H1 (cell line): ENCODE measurements at regions not wholly inside any gene's neighbourhood (a gene's known extent, or its start where the extent isn't known, plus 50 kb on each side); places are given as distances from the start of the nearest gene placed in this dataset.

ENCODE experiments used
- CTCF ChIA-PET: fragments of 300-600 bp; sonication (Branson Sonifier 250); formaldehyde crosslinking; loops from one replicate; lab custom pipeline; 2021; ENCODE audit not compliant: partially characterized antibody; lab: Charles Lee
- POLR2A ChIA-PET: fragments of 300-600 bp; sonication (Branson Sonifier 250); formaldehyde crosslinking; loops from one replicate; lab custom pipeline; 2021; ENCODE audit warnings: inconsistent platforms; ENCODE audit not compliant: partially characterized antibody; lab: Charles Lee
- DNase-seq, 2 experiments: peaks; one replicate each; pipeline versions ENCODE4 v3.0.0 to v3.0.0-alpha.2; 2010 to 2022; ENCODE audit warnings: low spot score in 2 of 2, low read depth in 1 of 2, mixed read lengths in 1 of 2
- FAIRE-seq: peaks from 2 replicates; lab custom pipeline; 2011; peaks lifted over from hg19 to GRCh38; lab: Jason Lieb, UNC
- H2AFZ ChIP-seq: 2 replicates; pipeline ENCODE4 v1.8.1; 2012; ENCODE audit warnings: low read length, inconsistent platforms
- H2AK5ac ChIP-seq: 2 replicates; pipeline ENCODE4 v1.6.1; 2013; ENCODE audit warnings: low read depth, low read length
- H2BK120ac ChIP-seq: replicated peaks from 2 replicates; pipeline ENCODE3; 2013; ENCODE audit warnings: low read depth, low read length, inconsistent platforms
- H2BK12ac ChIP-seq: 2 replicates; pipeline ENCODE4 v1.6.1; 2013; ENCODE audit warnings: low read depth, low read length
- H2BK15ac ChIP-seq: 2 replicates; pipeline ENCODE4 v1.6.1; 2013; ENCODE audit warnings: low read length
- H2BK20ac ChIP-seq: 2 replicates; pipeline ENCODE4 v1.6.1; 2013; ENCODE audit warnings: low read length
- H2BK5ac ChIP-seq: 2 replicates; pipeline ENCODE4 v1.6.1; 2013; ENCODE audit warnings: low read depth, low read length
- H3K14ac ChIP-seq: 2 replicates; pipeline ENCODE4 v1.6.1; 2013; ENCODE audit warnings: inconsistent platforms; ENCODE audit not compliant: insufficient read length
- H3K18ac ChIP-seq: 2 replicates; pipeline ENCODE4 v1.6.1; 2013; ENCODE audit warnings: low read length; ENCODE audit errors: extremely low read depth
- H3K23ac ChIP-seq: 2 replicates; pipeline ENCODE4 v1.6.1; 2013; ENCODE audit warnings: inconsistent platforms; ENCODE audit not compliant: insufficient read length
- H3K23me2 ChIP-seq: 2 replicates; pipeline ENCODE4 v1.6.1; 2013; ENCODE audit warnings: low read depth, low read length
- H3K27ac ChIP-seq: 2 replicates; pipeline ENCODE4 v1.6.1; 2011; ENCODE audit warnings: low read depth, low read length, inconsistent platforms
- H3K27me3 ChIP-seq, 4 experiments: replicated peaks in 1 of 4; 1 replicate in 1 of 4; 2 replicates in 3 of 4; pipeline versions ENCODE4 v1.6.1 to v1.8.1; 2011 to 2013; ENCODE audit warnings: low read length in 3 of 4, mild to moderate bottlenecking in 3 of 4, inconsistent platforms in 2 of 4, mixed read lengths in 2 of 4, moderate library complexity in 1 of 4; ENCODE audit not compliant: control insufficient read depth in 3 of 4, insufficient read depth in 3 of 4; ENCODE audit errors: extremely low read depth in 1 of 4
- H3K36me3 ChIP-seq, 4 experiments: 2 replicates each; pipeline versions ENCODE4 v1.6.1 to v1.8.1; 2011 to 2013; ENCODE audit warnings: mild to moderate bottlenecking in 4 of 4, low read length in 3 of 4, moderate library complexity in 2 of 4, control low read depth in 1 of 4, inconsistent platforms in 1 of 4; ENCODE audit not compliant: insufficient read depth in 4 of 4, control insufficient read depth in 2 of 4
- H3K4ac ChIP-seq: replicated peaks from 2 replicates; pipeline ENCODE3; 2013; ENCODE audit warnings: low read length, low read depth, mixed read lengths, inconsistent platforms; ENCODE audit not compliant: insufficient read length
- H3K4me1 ChIP-seq, 4 experiments: replicated peaks in 1 of 4; 1 replicate in 1 of 4; 2 replicates in 3 of 4; pipeline versions ENCODE4 v1.6.1 to v1.8.1; 2011 to 2013; ENCODE audit warnings: low read length in 3 of 4, inconsistent platforms in 2 of 4, mixed read lengths in 1 of 4; ENCODE audit not compliant: insufficient read depth in 4 of 4, control insufficient read depth in 3 of 4
- H3K4me2 ChIP-seq, 2 experiments: 2 replicates each; pipeline versions ENCODE4 v1.6.1 to v1.8.1; 2011 to 2013; ENCODE audit warnings: low read depth in 2 of 2, low read length in 2 of 2, control low read depth in 1 of 2, inconsistent platforms in 1 of 2, mild to moderate bottlenecking in 1 of 2; ENCODE audit not compliant: insufficient read depth in 1 of 2
- H3K4me3 ChIP-seq, 4 experiments: fragments of 200-600, 300-600 bp in 1 of 4; sonication (generic), shearing (Covaris generic), sonication (Bioruptor Twin) in 1 of 4; 2 replicates each; pipeline versions ENCODE4 v1.5.1 to v1.8.1; 2011 to 2016; ENCODE audit warnings: low read length in 4 of 4, low read depth in 3 of 4, control low read depth in 2 of 4, inconsistent platforms in 2 of 4, mild to moderate bottlenecking in 2 of 4, mixed read lengths in 1 of 4, moderate library complexity in 1 of 4; ENCODE audit not compliant: insufficient read depth in 2 of 4; ENCODE audit errors: extremely low read depth in 1 of 4
- H3K56ac ChIP-seq: replicated peaks from 2 replicates; pipeline ENCODE3; 2013; ENCODE audit warnings: low read depth, mild to moderate bottlenecking, mixed read lengths, low read length, inconsistent platforms; ENCODE audit not compliant: insufficient read length
- H3K79me1 ChIP-seq: 2 replicates; pipeline ENCODE4 v1.6.1; 2013; ENCODE audit warnings: low read depth, low read length, control low read depth
- H3K79me2 ChIP-seq, 2 experiments: 2 replicates each; pipeline versions ENCODE4 v1.6.1 to v1.8.1; 2012 to 2013; ENCODE audit warnings: low read length in 2 of 2, mild to moderate bottlenecking in 2 of 2, inconsistent platforms in 1 of 2; ENCODE audit not compliant: insufficient read depth in 2 of 2, control insufficient read depth in 1 of 2
- H3K9ac ChIP-seq, 4 experiments: replicated peaks in 1 of 4; 1 replicate in 1 of 4; 2 replicates in 3 of 4; pipeline versions ENCODE4 v1.6.1 to v1.8.1; 2011 to 2013; ENCODE audit warnings: low read depth in 3 of 4, low read length in 3 of 4, control low read depth in 2 of 4, mild to moderate bottlenecking in 2 of 4, moderate library complexity in 2 of 4, inconsistent platforms in 1 of 4; ENCODE audit errors: extremely low read depth in 1 of 4
- H3K9me3 ChIP-seq, 2 experiments: 2 replicates each; pipeline versions ENCODE4 v1.6.1 to v1.8.1; 2012 to 2013; ENCODE audit warnings: mild to moderate bottlenecking in 2 of 2, moderate library complexity in 2 of 2, control low read depth in 1 of 2, inconsistent platforms in 1 of 2, low read depth in 1 of 2, low read length in 1 of 2, mixed read lengths in 1 of 2; ENCODE audit not compliant: insufficient read depth in 2 of 2
- H4K20me1 ChIP-seq, 2 experiments: replicated peaks in 1 of 2; 2 replicates each; pipeline versions ENCODE3 to v1.8.1; 2011 to 2013; ENCODE audit warnings: inconsistent platforms in 2 of 2, low read length in 2 of 2, mild to moderate bottlenecking in 1 of 2; ENCODE audit not compliant: insufficient read depth in 2 of 2, control insufficient read depth in 1 of 2
- H4K5ac ChIP-seq: 2 replicates; pipeline ENCODE4 v1.6.1; 2013; ENCODE audit warnings: low read length, low read depth, mixed read lengths, inconsistent platforms; ENCODE audit not compliant: insufficient read length
- H4K8ac ChIP-seq: 2 replicates; pipeline ENCODE4 v1.8.0; 2013; ENCODE audit warnings: mild to moderate bottlenecking, moderate library complexity, low read length, inconsistent platforms; ENCODE audit not compliant: insufficient read depth; ENCODE audit errors: extremely low read depth
- H4K91ac ChIP-seq: replicated peaks from 2 replicates; pipeline ENCODE3; 2013; ENCODE audit warnings: low read length, mixed read lengths, inconsistent platforms; ENCODE audit not compliant: insufficient read length
- EGR1 ChIP-seq: IDR thresholded peaks from 2 replicates; pipeline ENCODE4 v1.6.1; 2011; ENCODE audit warnings: low read depth, low read length, borderline replicate concordance
- PHF8 ChIP-seq: fragments of 200-600 bp; sonication (generic); conservative IDR thresholded peaks from 2 replicates; pipeline ENCODE4 v1.7.1; 2012; ENCODE audit warnings: low read depth, mild to moderate bottlenecking, inconsistent platforms, low read length, moderate library complexity
- SP4 ChIP-seq: IDR thresholded peaks from 2 replicates; pipeline ENCODE4 v1.6.1; 2012; ENCODE audit warnings: low read length, inconsistent platforms
- ZNF274 ChIP-seq: IDR thresholded peaks from 2 replicates; pipeline ENCODE4 v1.7.0; 2012; ENCODE audit warnings: low read length, borderline replicate concordance; ENCODE audit errors: extremely low read depth
- WGBS, 2 experiments: shearing (Covaris generic) in 1 of 2; methylation state at CpG; one replicate each; pipeline versions ENCODE4 v1.1.6 to v1.1.7; 2013 to 2015; ENCODE audit warnings: low lambda C conversion rate in 2 of 2, mixed read lengths in 2 of 2, inconsistent platforms in 1 of 2, low coverage in 1 of 2, missing lambda C conversion rate in 1 of 2; ENCODE audit not compliant: insufficient replicate concordance in 2 of 2, insufficient coverage in 1 of 2, insufficient read length in 1 of 2; ENCODE audit errors: extremely low coverage in 1 of 2, missing lambda C conversion rate in 1 of 2; 5-methylcytosine and 5-hydroxymethylcytosine counted together

DNA sequence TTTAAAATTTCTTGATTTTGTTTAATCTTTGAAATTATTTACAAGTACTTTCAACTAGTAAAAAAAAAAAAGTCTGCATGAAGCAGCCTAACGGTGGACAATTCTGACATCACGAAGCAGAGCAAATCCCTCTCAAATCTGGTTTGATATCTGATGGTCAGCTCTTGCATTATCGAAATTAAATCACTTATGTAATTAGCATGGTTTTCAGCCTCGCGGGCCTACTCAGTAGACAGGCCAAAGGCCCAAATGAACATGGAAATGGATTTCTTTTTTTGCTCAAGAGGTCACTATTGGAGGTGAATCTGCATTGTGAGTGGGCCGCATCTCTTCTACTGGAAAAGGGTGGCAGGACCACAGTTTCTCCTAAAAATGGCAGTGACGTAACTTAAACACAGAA, 209.8 kb downstream of the NR2F2 start:
- H3K23me2 ChIP-seq, result no peaks in the 10 kb centered on the region
- POLR2A ChIA-PET, result interaction anchor here (0.7 kb wide), 1 partner anchor 366 kb away, joined by 3 read pairs; no protein-coding TSS in a partner anchor
- CTCF ChIA-PET, result interaction anchor here (0.6 to 1.0 kb wide), 3 partner anchors 45 to 796 kb away, joined by 3 to 4 read pairs (median 4); no protein-coding TSS in a partner anchor
- no peak overlapping the region for H2AFZ ChIP-seq
- no peak overlapping the region for H2BK12ac ChIP-seq
- no peak overlapping the region for H2BK120ac ChIP-seq
- no peak overlapping the region for H2BK15ac ChIP-seq
- H3K27ac ChIP-seq, result no peak overlapping the region
- H3K9ac ChIP-seq, result no peak overlapping the region
- no peaks in the 10 kb centered on the region for H3K79me1 ChIP-seq
- no peak overlapping the region for H3K4ac ChIP-seq
- H4K8ac ChIP-seq, result no peak overlapping the region
- H3K36me3 ChIP-seq, result no peaks in the 10 kb centered on the region
- H4K5ac ChIP-seq, result no peak overlapping the region
- no peak overlapping the region for H2AK5ac ChIP-seq
- H3K23ac ChIP-seq, result no peak overlapping the region
- 92% methylated on average over 7 of the region's 7 CpGs; no CpG with 5 or more reads in 1 of the 2 experiments for WGBS, 2 experiments
- no peak overlapping the region for H3K14ac ChIP-seq
- no peaks in the 10 kb centered on the region for H3K79me2 ChIP-seq
- no peak overlapping the region for H3K4me3 ChIP-seq
- H3K56ac ChIP-seq, result no peak overlapping the region
- no peaks in the 10 kb centered on the region for H3K27me3 ChIP-seq
- no peak overlapping the region for H3K4me2 ChIP-seq
- no peak overlapping the region for H2BK20ac ChIP-seq
- no peak overlapping the region for H3K18ac ChIP-seq
- H4K20me1 ChIP-seq, result no peaks in the 10 kb centered on the region
- H2BK5ac ChIP-seq, result no peak overlapping the region
- H4K91ac ChIP-seq, result no peak overlapping the region
- H3K4me1 ChIP-seq, result peaks cover 0 to 3% (median 1%) of the 10 kb centered on the region in 4 experiments; a peak in 2 of 7 replicates
- FAIRE-seq (no peak), DNase-seq (no peak)
- no peaks in the 10 kb centered on the region for H3K9me3 ChIP-seq
- no peak for TF ChIP-seq SP4
- no peak for TF ChIP-seq EGR1
- no peak for TF ChIP-seq PHF8
- no peak for TF ChIP-seq ZNF274
